H1 (cell line): ENCODE measurements at regions not wholly inside any gene's neighbourhood (a gene's known extent, or its start where the extent isn't known, plus 50 kb on each side); places are given as distances from the start of the nearest gene placed in this dataset.

Experiments
- CTCF ChIA-PET: fragments of 300-600 bp; sonication (Branson Sonifier 250); formaldehyde crosslinking; loops from one replicate; lab custom pipeline; 2021; ENCODE audit not compliant: partially characterized antibody; lab: Charles Lee
- POLR2A ChIA-PET: fragments of 300-600 bp; sonication (Branson Sonifier 250); formaldehyde crosslinking; loops from one replicate; lab custom pipeline; 2021; ENCODE audit warnings: inconsistent platforms; ENCODE audit not compliant: partially characterized antibody; lab: Charles Lee
- DNase-seq, 2 experiments: peaks; one replicate each; pipeline versions ENCODE4 v3.0.0 to v3.0.0-alpha.2; 2010 to 2022; ENCODE audit warnings: low spot score in 2 of 2, low read depth in 1 of 2, mixed read lengths in 1 of 2
- FAIRE-seq: peaks from 2 replicates; lab custom pipeline; 2011; peaks lifted over from hg19 to GRCh38; lab: Jason Lieb, UNC
- H2AFZ ChIP-seq: 2 replicates; pipeline ENCODE4 v1.8.1; 2012; ENCODE audit warnings: low read length, inconsistent platforms
- H2AK5ac ChIP-seq: 2 replicates; pipeline ENCODE4 v1.6.1; 2013; ENCODE audit warnings: low read depth, low read length
- H2BK120ac ChIP-seq: replicated peaks from 2 replicates; pipeline ENCODE3; 2013; ENCODE audit warnings: low read depth, low read length, inconsistent platforms
- H2BK12ac ChIP-seq: 2 replicates; pipeline ENCODE4 v1.6.1; 2013; ENCODE audit warnings: low read depth, low read length
- H2BK15ac ChIP-seq: 2 replicates; pipeline ENCODE4 v1.6.1; 2013; ENCODE audit warnings: low read length
- H2BK20ac ChIP-seq: 2 replicates; pipeline ENCODE4 v1.6.1; 2013; ENCODE audit warnings: low read length
- H2BK5ac ChIP-seq: 2 replicates; pipeline ENCODE4 v1.6.1; 2013; ENCODE audit warnings: low read depth, low read length
- H3K14ac ChIP-seq: 2 replicates; pipeline ENCODE4 v1.6.1; 2013; ENCODE audit warnings: inconsistent platforms; ENCODE audit not compliant: insufficient read length
- H3K18ac ChIP-seq: 2 replicates; pipeline ENCODE4 v1.6.1; 2013; ENCODE audit warnings: low read length; ENCODE audit errors: extremely low read depth
- H3K23ac ChIP-seq: 2 replicates; pipeline ENCODE4 v1.6.1; 2013; ENCODE audit warnings: inconsistent platforms; ENCODE audit not compliant: insufficient read length
- H3K23me2 ChIP-seq: 2 replicates; pipeline ENCODE4 v1.6.1; 2013; ENCODE audit warnings: low read depth, low read length
- H3K27ac ChIP-seq: 2 replicates; pipeline ENCODE4 v1.6.1; 2011; ENCODE audit warnings: low read depth, low read length, inconsistent platforms
- H3K27me3 ChIP-seq, 4 experiments: replicated peaks in 1 of 4; 1 replicate in 1 of 4; 2 replicates in 3 of 4; pipeline versions ENCODE4 v1.6.1 to v1.8.1; 2011 to 2013; ENCODE audit warnings: low read length in 3 of 4, mild to moderate bottlenecking in 3 of 4, inconsistent platforms in 2 of 4, mixed read lengths in 2 of 4, moderate library complexity in 1 of 4; ENCODE audit not compliant: control insufficient read depth in 3 of 4, insufficient read depth in 3 of 4; ENCODE audit errors: extremely low read depth in 1 of 4
- H3K36me3 ChIP-seq, 4 experiments: 2 replicates each; pipeline versions ENCODE4 v1.6.1 to v1.8.1; 2011 to 2013; ENCODE audit warnings: mild to moderate bottlenecking in 4 of 4, low read length in 3 of 4, moderate library complexity in 2 of 4, control low read depth in 1 of 4, inconsistent platforms in 1 of 4; ENCODE audit not compliant: insufficient read depth in 4 of 4, control insufficient read depth in 2 of 4
- H3K4ac ChIP-seq: replicated peaks from 2 replicates; pipeline ENCODE3; 2013; ENCODE audit warnings: low read length, low read depth, mixed read lengths, inconsistent platforms; ENCODE audit not compliant: insufficient read length
- H3K4me1 ChIP-seq, 4 experiments: replicated peaks in 1 of 4; 1 replicate in 1 of 4; 2 replicates in 3 of 4; pipeline versions ENCODE4 v1.6.1 to v1.8.1; 2011 to 2013; ENCODE audit warnings: low read length in 3 of 4, inconsistent platforms in 2 of 4, mixed read lengths in 1 of 4; ENCODE audit not compliant: insufficient read depth in 4 of 4, control insufficient read depth in 3 of 4
- H3K4me2 ChIP-seq, 2 experiments: 2 replicates each; pipeline versions ENCODE4 v1.6.1 to v1.8.1; 2011 to 2013; ENCODE audit warnings: low read depth in 2 of 2, low read length in 2 of 2, control low read depth in 1 of 2, inconsistent platforms in 1 of 2, mild to moderate bottlenecking in 1 of 2; ENCODE audit not compliant: insufficient read depth in 1 of 2
- H3K4me3 ChIP-seq, 4 experiments: fragments of 200-600, 300-600 bp in 1 of 4; sonication (generic), shearing (Covaris generic), sonication (Bioruptor Twin) in 1 of 4; 2 replicates each; pipeline versions ENCODE4 v1.5.1 to v1.8.1; 2011 to 2016; ENCODE audit warnings: low read length in 4 of 4, low read depth in 3 of 4, control low read depth in 2 of 4, inconsistent platforms in 2 of 4, mild to moderate bottlenecking in 2 of 4, mixed read lengths in 1 of 4, moderate library complexity in 1 of 4; ENCODE audit not compliant: insufficient read depth in 2 of 4; ENCODE audit errors: extremely low read depth in 1 of 4
- H3K56ac ChIP-seq: replicated peaks from 2 replicates; pipeline ENCODE3; 2013; ENCODE audit warnings: low read depth, mild to moderate bottlenecking, mixed read lengths, low read length, inconsistent platforms; ENCODE audit not compliant: insufficient read length
- H3K79me1 ChIP-seq: 2 replicates; pipeline ENCODE4 v1.6.1; 2013; ENCODE audit warnings: low read depth, low read length, control low read depth
- H3K79me2 ChIP-seq, 2 experiments: 2 replicates each; pipeline versions ENCODE4 v1.6.1 to v1.8.1; 2012 to 2013; ENCODE audit warnings: low read length in 2 of 2, mild to moderate bottlenecking in 2 of 2, inconsistent platforms in 1 of 2; ENCODE audit not compliant: insufficient read depth in 2 of 2, control insufficient read depth in 1 of 2
- H3K9ac ChIP-seq, 4 experiments: replicated peaks in 1 of 4; 1 replicate in 1 of 4; 2 replicates in 3 of 4; pipeline versions ENCODE4 v1.6.1 to v1.8.1; 2011 to 2013; ENCODE audit warnings: low read depth in 3 of 4, low read length in 3 of 4, control low read depth in 2 of 4, mild to moderate bottlenecking in 2 of 4, moderate library complexity in 2 of 4, inconsistent platforms in 1 of 4; ENCODE audit errors: extremely low read depth in 1 of 4
- H3K9me3 ChIP-seq, 2 experiments: 2 replicates each; pipeline versions ENCODE4 v1.6.1 to v1.8.1; 2012 to 2013; ENCODE audit warnings: mild to moderate bottlenecking in 2 of 2, moderate library complexity in 2 of 2, control low read depth in 1 of 2, inconsistent platforms in 1 of 2, low read depth in 1 of 2, low read length in 1 of 2, mixed read lengths in 1 of 2; ENCODE audit not compliant: insufficient read depth in 2 of 2
- H4K20me1 ChIP-seq, 2 experiments: replicated peaks in 1 of 2; 2 replicates each; pipeline versions ENCODE3 to v1.8.1; 2011 to 2013; ENCODE audit warnings: inconsistent platforms in 2 of 2, low read length in 2 of 2, mild to moderate bottlenecking in 1 of 2; ENCODE audit not compliant: insufficient read depth in 2 of 2, control insufficient read depth in 1 of 2
- H4K5ac ChIP-seq: 2 replicates; pipeline ENCODE4 v1.6.1; 2013; ENCODE audit warnings: low read length, low read depth, mixed read lengths, inconsistent platforms; ENCODE audit not compliant: insufficient read length
- H4K8ac ChIP-seq: 2 replicates; pipeline ENCODE4 v1.8.0; 2013; ENCODE audit warnings: mild to moderate bottlenecking, moderate library complexity, low read length, inconsistent platforms; ENCODE audit not compliant: insufficient read depth; ENCODE audit errors: extremely low read depth
- H4K91ac ChIP-seq: replicated peaks from 2 replicates; pipeline ENCODE3; 2013; ENCODE audit warnings: low read length, mixed read lengths, inconsistent platforms; ENCODE audit not compliant: insufficient read length
- ASH2L ChIP-seq: fragments of 200-600, 300-600 bp; sonication (generic); IDR thresholded peaks from one replicate; pipeline ENCODE4 v1.7.1; 2017; ENCODE audit warnings: low read length
- CBX5 ChIP-seq: fragments of 300-800, 300-1000 bp; sonication (generic); IDR thresholded peaks from 2 replicates; pipeline ENCODE4 v1.7.1; 2016; ENCODE audit warnings: antibody characterized with exemption, low read length, low read depth
- CHD1 ChIP-seq: IDR thresholded peaks from 2 replicates; pipeline ENCODE4 v1.6.1; 2012; ENCODE audit warnings: low read depth, low read length, improper control_type of control experiment
- CHD2 ChIP-seq: IDR thresholded peaks from 2 replicates; pipeline ENCODE4 v1.6.1; 2012; ENCODE audit warnings: low read length, improper control_type of control experiment
- EP300 ChIP-seq, 2 experiments: IDR thresholded peaks; 1 replicate in 1 of 2; 2 replicates in 1 of 2; pipeline ENCODE4 v1.6.1; 2011 to 2012; ENCODE audit warnings: low read depth in 2 of 2, low read length in 2 of 2, mild to moderate bottlenecking in 2 of 2, borderline replicate concordance in 1 of 2, inconsistent platforms in 1 of 2, moderate library complexity in 1 of 2
- KDM5A ChIP-seq: fragments of 200-600 bp; IDR thresholded peaks from 2 replicates; pipeline ENCODE4 v1.7.1; 2012; ENCODE audit warnings: mild to moderate bottlenecking, low read length, inconsistent platforms, mixed read lengths
- TAF7 ChIP-seq: optimal IDR thresholded peaks from 2 replicates; pipeline ENCODE3; 2011; ENCODE audit warnings: low read depth, mild to moderate bottlenecking, inconsistent platforms, low read length, moderate library complexity, borderline replicate concordance
- ZNF274 ChIP-seq: IDR thresholded peaks from 2 replicates; pipeline ENCODE4 v1.7.0; 2012; ENCODE audit warnings: low read length, borderline replicate concordance; ENCODE audit errors: extremely low read depth
- WGBS, 2 experiments: shearing (Covaris generic) in 1 of 2; methylation state at CpG; one replicate each; pipeline versions ENCODE4 v1.1.6 to v1.1.7; 2013 to 2015; ENCODE audit warnings: low lambda C conversion rate in 2 of 2, mixed read lengths in 2 of 2, inconsistent platforms in 1 of 2, low coverage in 1 of 2, missing lambda C conversion rate in 1 of 2; ENCODE audit not compliant: insufficient replicate concordance in 2 of 2, insufficient coverage in 1 of 2, insufficient read length in 1 of 2; ENCODE audit errors: extremely low coverage in 1 of 2, missing lambda C conversion rate in 1 of 2; 5-methylcytosine and 5-hydroxymethylcytosine counted together

DNA sequence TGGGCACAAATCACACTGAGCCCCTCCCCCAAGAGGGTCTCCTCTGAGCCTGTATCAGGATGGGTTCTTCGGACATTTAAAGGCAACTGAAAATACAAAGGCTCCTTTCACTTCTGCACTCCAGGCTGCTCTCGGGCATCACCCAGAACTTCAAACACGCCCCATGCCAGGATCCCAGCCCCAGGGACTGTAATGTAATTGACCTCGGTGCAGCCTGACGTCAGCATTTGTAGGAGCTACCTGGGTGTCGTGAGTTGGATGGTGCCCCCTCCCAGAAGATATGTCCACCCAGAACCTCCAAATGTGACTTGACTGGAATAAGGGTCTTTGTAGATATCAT lies 95.2 kb downstream of the PSMG1 start:
- Histone ChIP-seq H2BK120ac (no peak overlapping the region), H3K9ac (no peak overlapping the region), H3K79me2 (no peaks in the 10 kb centered on the region), H3K79me1 (no peaks in the 10 kb centered on the region), H3K56ac (no peak overlapping the region), H3K4me1 (peaks cover 0 to 2% (median under 1%) of the 10 kb centered on the region in 4 experiments; a peak in 6 of 7 replicates), H2BK12ac (no peak overlapping the region), H4K91ac (no peak overlapping the region), H3K4me3 (no peak overlapping the region), H2BK5ac (no peak overlapping the region), H3K23ac (no peak overlapping the region), H4K20me1 (no peaks in the 10 kb centered on the region), H3K4ac (no peak overlapping the region), H4K8ac (no peak overlapping the region), H3K18ac (no peak overlapping the region), H4K5ac (no peak overlapping the region), H3K27ac (no peak overlapping the region), H3K4me2 (no peak overlapping the region), H2AK5ac (no peak overlapping the region), H2BK20ac (no peak overlapping the region), H3K14ac (no peak overlapping the region), H3K23me2 (no peaks in the 10 kb centered on the region), H3K27me3 (no peaks in the 10 kb centered on the region; a peak in 2 of 7 replicates), H2BK15ac (no peak overlapping the region), H2AFZ (no peak overlapping the region), H3K9me3 (peaks cover 2 to 6% of the 10 kb centered on the region in 2 experiments; a peak in 2 of 4 replicates), H3K36me3 (no peaks in the 10 kb centered on the region)
- no peak for FAIRE-seq
- TF ChIP-seq ZNF274 (no peak), KDM5A (no peak), ASH2L (no peak), EP300 (IDR thresholded peaks at IDR 0.05; ENCODE audit: borderline replicate concordance in 1 of 2, low read depth in 2 of 2, low read length in 2 of 2) (no peak), CHD2 (no peak), CHD1 (no peak), TAF7 (no peak), CBX5 (no peak)
- WGBS, 2 experiments, result 80% methylated on average over 5 of the region's 6 CpGs; no CpG with 5 or more reads in 1 of the 2 experiments
- DNase-seq, result no peak
- POLR2A ChIA-PET, result no interaction called here
- CTCF ChIA-PET, result interaction anchor here (1.4 to 2.7 kb wide), 2 partner anchors 8 to 9 kb away, joined by 3 to 13 read pairs; no protein-coding TSS in a partner anchor
